ENCODE measurements at regions not wholly inside any gene's neighbourhood (a gene's known extent, or its start where the extent isn't known, plus 50 kb on each side); places are given as distances from the start of the nearest gene placed in this dataset.
"Not testable (repeated sequence)": the region's sequence is repeated elsewhere in the genome, so short reads cannot be mapped to it uniquely, and the experiment has no call there.

DNA sequence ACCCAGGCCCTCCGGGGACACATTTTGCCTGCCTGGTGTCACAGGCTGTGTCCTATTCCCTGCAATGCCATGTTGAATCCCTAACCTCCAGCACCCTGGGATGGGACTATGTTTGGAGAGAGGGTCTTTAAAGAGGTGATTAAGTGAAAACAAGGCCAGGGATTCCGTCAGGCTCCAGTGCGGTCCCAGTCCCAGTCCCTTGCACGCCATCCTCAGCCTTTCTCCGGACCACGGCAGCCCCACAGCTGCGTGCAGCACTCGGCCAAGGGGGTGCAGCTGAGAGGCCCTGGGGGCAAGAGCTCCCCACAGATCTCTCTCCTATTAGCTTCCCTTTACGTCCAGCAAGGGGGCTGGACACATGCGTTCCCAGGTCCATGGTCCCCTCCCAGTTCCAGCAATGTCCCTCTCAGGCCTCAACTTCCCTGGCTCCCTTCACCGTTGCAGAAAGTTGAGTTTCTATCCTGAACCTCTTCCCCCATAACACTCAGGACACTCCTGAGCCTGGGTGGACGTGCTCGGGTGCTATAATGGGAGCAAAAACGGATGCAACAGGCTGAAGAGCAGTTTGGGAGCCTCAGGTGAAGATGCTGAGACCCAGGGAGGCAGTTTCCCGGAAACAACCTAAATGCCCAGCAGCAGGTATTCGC lies 1422.7 kb downstream of the BRD1 start:
- no peak for DNase-seq

DNA sequence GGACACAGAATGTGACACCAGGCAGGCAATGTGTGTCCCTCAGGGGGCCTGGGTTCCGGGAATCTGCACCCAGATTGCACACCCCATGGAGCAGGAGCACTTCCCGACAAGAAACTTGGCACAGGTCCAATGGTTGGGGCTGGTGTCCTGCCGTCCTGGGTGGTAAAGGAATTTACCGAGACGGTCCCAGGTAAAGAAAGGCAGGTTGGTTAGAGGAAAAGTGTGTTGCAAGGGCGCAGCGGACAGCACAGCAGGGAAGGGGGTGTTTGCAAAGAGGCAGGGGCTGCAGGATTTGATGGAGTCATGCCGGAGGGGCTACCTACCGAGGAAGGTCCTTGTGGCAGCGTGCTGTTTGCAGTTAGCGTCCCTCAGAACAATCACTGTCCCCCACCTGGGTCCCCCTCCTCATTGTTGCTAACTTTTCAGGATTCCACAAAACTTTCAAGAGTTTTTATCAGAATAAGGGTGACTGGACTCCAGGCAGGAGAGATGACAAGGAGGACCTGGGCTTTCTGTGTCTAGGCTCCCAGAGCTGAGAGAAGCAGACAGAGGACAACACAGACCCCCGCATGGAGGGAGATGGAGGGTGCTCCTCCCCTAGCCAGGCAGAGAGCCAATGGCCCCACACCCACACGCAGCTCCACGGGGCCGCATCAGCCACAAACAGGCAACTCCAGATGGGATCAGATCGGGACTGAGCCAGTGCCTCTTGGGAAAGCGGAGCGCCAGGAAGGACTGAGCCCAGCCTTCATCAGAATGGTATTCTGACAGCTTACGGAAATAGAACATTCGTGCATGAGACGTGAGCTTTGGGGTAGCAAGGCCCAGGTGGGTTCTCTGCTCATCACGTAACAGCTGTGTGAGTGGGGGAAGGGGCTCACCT lies 1423.9 kb downstream of the BRD1 start:
- no peak for DNase-seq

DNA sequence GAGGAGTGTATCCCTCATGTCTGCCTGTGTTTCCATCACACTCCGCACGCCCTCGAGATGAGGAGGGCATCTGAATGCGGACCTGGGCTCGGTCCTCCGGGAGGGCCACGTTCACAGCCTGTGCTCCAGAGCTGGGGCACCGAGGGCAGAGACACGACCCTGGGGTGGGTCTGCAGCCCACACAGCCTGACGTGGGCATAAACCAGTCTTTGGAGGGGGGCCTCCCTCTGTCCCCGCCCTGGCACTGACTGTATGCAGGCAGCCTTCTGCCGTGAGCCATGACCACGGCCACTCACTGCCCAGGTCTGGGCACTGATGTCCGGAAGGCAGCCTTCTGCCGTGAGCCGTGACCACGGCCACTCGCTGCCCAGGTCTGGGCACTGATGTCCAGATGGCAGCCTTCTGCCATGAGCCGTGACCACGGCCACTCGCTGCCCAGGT lies 1425.1 kb downstream of the BRD1 start:
- no peak for DNase-seq

GRCh38 chr22:48401523-48401922 lies 1426.2 kb downstream of the BRD1 start:
- DNase-seq, result not testable (repeated sequence)

GRCh38 chr22:48398181-48398905 lies 1429.3 kb downstream of the BRD1 start:
- DNase-seq, result no peak

- DNase-seq, result no peak
Observed at GRCh38 chr22:48397531-48398180, 1430.0 kb downstream of the BRD1 start.

DNA sequence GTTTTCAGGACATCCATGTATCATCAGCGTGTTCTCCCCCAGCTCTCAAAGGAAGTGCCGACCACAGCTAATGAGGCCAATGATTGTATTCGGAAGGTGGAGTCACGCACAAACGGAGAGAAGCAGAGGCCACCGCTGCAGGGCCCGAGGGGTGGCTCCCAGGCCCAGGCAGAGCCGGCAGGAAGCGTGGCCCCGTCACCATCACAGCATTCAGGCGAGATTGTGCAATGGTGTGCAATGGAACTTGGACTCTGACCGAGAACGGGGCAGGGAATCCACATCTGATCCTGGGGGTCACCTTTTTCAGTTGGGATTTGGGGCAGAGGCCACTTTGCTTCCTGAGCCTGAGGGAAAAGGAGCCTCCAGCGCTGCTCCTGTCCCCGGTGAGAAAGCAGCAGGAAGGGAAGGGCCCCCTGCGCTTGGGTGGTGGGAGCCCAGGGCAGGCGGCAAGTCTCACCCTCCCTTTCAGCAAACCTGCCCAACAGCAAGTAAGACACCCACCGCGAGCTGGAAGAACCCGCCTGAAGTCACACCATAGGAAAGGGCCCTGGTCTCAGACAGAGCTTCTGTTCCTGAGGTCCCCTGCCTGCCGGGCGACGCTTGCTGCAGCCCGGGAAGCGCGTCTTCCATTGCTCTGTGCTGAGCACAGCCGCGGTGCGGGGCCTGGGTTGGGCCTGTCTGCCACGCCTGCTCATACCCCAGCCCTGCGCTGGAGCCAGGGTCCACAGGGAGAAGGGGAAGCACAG lies 1430.7 kb downstream of the BRD1 start:
- no peak for DNase-seq

DNA sequence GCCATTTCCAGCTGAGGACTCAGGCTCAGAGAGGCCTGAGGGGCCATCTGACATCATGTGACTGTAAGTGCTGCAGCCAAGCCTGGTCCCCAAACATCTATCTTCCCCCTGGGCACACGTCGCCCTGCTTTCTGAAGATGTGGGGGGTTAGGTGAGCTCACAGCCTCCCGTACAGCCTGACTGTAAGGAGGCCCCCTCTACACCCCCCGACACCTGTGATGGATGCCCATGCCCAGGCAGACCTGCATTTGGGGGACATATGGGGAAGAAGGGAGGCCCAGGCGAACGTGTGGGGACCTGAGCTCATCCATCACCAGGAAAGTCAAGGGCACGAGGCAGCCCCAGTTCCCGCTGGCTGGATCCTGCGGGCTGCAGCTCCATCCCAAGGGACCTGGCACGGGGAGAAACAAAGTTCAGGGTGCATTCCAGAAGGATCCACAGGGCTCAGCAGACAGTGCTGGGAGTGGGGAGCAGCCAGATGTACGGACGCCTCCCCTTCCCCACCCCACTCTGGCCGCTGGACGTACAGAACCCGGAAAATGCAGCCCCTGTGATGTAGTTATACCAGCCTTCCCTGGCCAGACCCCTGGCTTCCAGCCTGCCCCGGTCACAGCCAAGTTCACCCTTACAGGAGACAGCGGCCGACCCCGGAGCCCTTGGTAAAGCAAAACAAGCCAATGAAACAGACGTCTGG lies 1431.4 kb downstream of the BRD1 start:
- no peak for DNase-seq

DNA sequence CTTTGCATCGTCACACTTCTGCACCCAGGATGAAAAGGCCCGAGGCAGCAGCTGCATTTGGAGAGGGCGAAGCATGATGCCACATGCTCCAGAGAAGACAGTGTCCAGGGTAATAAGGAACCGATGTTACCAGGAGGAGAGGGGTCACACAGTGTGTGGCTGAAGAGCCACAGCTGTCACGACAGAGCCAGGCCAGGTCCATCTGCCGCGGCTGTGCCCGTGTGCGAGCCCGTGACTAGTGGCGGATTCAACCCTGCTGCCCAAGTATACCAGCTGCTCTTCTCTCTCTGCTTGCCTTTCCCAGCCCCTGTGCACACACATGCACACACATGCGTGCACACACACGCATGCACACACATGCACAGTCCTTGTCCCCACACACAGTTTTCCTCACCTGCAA lies 1432.5 kb downstream of the BRD1 start:
- DNase-seq, result no peak

GRCh38 chr22:48394787-48395186 lies 1432.9 kb downstream of the BRD1 start:
- DNase-seq, result no peak

GRCh38 chr22:48393885-48394284 lies 1433.8 kb downstream of the BRD1 start:
- DNase-seq, result no peak

- no peak for DNase-seq
Observed at GRCh38 chr22:48393041-48393370, 1434.7 kb downstream of the BRD1 start.

DNA sequence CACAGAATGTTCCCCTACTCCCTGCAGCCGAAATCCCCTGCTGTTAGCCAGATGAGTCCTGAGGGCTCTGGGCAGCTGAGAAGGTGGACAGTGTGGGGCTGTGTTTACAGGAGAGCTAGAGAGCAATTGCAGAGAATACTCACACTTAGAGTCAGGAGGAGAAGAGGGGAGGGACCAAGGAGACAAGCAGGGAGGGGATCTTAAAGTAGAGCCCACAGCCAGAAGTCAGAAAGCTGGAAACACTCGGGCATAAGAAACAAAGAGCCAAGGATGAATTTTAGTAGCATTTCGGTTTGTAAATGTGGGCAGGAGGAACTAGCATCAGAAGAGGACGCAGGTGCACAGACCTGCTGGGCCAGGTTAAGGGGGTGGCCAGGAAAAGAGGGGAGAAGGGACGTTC lies 1435.9 kb downstream of the BRD1 start:
- no peak for DNase-seq

- DNase-seq, result no peak
Observed at GRCh38 chr22:48391171-48391711, 1436.4 kb downstream of the BRD1 start.

GRCh38 chr22:48389916-48390315 lies 1437.8 kb downstream of the BRD1 start:
- no peak for DNase-seq

DNA sequence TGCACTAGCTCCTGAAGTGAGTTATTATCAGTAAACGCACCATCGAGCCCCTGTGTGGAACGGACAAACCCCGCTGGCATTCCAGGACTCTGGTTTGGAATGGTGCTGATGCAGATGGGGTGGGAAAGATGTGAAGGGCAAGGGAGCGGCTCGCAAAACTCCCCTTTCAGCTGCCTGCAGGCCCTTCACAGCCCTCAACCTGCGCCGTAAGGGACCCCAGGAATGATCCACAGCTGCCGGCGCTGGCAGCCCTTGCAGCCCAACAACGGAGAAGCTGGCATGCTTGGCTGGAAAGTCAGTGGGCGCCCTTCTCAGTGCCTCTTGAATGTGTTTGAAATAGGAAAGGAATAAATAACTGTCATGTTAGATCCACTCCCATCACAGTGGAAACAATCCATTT lies 1445.5 kb downstream of the BRD1 start:
- no peak for DNase-seq

GRCh38 chr22:48380016-48380665 lies 1447.5 kb downstream of the BRD1 start:
- no peak for DNase-seq

- DNase-seq, result no peak
Observed at GRCh38 chr22:48379371-48379770, 1448.3 kb downstream of the BRD1 start.

GRCh38 chr22:48378673-48379072 lies 1449.0 kb downstream of the BRD1 start:
- DNase-seq, result no peak

DNA sequence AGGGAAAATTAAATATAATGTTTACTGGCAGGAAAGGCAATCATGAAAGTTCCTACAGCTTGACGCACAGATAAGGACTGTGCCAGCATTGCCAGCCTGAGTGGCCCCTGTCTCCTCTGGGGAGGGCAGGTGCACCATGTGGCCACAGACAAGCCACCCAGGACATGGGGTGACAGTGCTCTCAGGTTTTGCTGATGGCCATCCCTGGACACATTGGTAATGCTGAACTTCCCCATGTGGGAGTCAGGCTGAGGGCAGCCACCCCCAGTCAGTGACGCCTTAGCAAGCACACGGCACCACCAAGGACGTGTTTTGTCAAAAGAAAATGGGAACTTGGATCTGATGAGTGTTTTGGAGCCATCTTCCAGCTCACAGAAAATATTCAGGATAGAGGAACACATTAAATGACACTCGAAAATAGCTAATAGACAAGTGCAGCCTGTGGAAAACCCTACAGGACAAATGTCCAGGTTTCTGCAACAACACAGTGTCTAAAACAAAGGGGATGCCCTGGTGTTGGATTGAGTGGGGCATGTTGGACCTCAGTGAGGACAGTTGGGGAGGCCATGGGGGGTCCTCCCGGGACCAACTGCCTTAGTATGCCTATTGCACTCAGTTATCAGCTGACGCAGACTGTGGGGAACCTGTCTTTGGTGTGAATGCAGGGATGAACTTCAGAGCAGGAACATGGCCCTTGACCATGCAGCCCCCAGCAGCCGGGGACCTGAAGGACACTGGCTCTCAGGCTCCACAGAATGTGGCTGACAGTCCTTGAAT lies 1450.5 kb downstream of the BRD1 start:
- no peak for DNase-seq

All from NCI-H1930 (cell line).